ENCODE measurements at regions not wholly inside any gene's neighbourhood (a gene's known extent, or its start where the extent isn't known, plus 50 kb on each side); places are given as distances from the start of the nearest gene placed in this dataset.

DNA sequence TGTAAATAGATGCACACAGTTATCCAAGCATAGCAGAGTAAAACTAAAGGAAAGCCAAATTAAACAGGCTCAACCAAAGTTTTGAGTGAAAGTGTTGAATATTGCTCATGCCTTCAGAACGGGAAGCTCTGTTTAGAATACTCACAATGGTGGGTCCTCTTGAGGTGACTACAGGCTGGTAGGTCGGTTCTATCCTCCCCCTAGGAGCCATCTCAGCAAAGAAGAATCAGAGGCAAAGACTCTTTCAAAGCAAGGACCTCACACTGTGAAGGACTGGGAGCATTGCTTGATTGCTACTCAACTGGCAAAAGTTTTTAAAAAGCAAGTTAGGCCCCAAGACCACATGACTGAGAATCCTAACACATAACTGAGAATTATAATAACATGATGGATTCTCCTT, 88.4 kb upstream of the JAG1 start:
- Histone ChIP-seq H4K20me1 (ENCODE audit: insufficient read depth, low read length) (no peaks in the 10 kb centered on the region), H2AFZ (ENCODE audit: low read length) (no peak overlapping the region)
- FAIRE-seq, result no peak
- no peak for TF ChIP-seq ZNF652 (CRISPR knock-in tag; IDR thresholded peaks at IDR 0.05; ENCODE audit: borderline replicate concordance, low read depth)
- TF ChIP-seq ZNF776 (CRISPR knock-in tag; IDR thresholded peaks at IDR 0.05), result no peak
- no peak for TF ChIP-seq ZNF260 (CRISPR knock-in tag; IDR thresholded peaks at IDR 0.05; ENCODE audit: borderline replicate concordance, low read depth)
- TF ChIP-seq, protein P1, sequence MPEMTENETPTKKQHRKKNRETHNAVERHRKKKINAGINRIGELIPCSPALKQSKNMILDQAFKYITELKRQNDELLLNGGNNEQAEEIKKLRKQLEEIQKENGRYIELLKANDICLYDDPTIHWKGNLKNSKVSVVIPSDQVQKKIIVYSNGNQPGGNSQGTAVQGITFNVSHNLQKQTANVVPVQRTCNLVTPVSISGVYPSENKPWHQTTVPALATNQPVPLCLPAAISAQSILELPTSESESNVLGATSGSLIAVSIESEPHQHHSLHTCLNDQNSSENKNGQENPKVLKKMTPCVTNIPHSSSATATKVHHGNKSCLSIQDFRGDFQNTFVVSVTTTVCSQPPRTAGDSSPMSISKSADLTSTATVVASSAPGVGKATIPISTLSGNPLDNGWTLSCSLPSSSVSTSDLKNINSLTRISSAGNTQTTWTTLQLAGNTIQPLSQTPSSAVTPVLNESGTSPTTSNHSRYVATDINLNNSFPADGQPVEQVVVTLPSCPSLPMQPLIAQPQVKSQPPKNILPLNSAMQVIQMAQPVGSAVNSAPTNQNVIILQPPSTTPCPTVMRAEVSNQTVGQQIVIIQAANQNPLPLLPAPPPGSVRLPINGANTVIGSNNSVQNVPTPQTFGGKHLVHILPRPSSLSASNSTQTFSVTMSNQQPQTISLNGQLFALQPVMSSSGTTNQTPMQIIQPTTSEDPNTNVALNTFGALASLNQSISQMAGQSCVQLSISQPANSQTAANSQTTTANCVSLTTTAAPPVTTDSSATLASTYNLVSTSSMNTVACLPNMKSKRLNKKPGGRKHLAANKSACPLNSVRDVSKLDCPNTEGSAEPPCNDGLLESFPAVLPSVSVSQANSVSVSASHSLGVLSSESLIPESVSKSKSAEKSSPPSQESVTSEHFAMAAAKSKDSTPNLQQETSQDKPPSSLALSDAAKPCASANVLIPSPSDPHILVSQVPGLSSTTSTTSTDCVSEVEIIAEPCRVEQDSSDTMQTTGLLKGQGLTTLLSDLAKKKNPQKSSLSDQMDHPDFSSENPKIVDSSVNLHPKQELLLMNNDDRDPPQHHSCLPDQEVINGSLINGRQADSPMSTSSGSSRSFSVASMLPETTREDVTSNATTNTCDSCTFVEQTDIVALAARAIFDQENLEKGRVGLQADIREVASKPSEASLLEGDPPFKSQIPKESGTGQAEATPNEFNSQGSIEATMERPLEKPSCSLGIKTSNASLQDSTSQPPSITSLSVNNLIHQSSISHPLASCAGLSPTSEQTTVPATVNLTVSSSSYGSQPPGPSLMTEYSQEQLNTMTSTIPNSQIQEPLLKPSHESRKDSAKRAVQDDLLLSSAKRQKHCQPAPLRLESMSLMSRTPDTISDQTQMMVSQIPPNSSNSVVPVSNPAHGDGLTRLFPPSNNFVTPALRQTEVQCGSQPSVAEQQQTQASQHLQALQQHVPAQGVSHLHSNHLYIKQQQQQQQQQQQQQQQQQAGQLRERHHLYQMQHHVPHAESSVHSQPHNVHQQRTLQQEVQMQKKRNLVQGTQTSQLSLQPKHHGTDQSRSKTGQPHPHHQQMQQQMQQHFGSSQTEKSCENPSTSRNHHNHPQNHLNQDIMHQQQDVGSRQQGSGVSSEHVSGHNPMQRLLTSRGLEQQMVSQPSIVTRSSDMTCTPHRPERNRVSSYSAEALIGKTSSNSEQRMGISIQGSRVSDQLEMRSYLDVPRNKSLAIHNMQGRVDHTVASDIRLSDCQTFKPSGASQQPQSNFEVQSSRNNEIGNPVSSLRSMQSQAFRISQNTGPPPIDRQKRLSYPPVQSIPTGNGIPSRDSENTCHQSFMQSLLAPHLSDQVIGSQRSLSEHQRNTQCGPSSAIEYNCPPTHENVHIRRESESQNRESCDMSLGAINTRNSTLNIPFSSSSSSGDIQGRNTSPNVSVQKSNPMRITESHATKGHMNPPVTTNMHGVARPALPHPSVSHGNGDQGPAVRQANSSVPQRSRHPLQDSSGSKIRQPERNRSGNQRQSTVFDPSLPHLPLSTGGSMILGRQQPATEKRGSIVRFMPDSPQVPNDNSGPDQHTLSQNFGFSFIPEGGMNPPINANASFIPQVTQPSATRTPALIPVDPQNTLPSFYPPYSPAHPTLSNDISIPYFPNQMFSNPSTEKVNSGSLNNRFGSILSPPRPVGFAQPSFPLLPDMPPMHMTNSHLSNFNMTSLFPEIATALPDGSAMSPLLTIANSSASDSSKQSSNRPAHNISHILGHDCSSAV (CRISPR knock-in tag; IDR thresholded peaks at IDR 0.05; ENCODE audit: borderline replicate concordance), result no peak
- TF ChIP-seq, protein P2, sequence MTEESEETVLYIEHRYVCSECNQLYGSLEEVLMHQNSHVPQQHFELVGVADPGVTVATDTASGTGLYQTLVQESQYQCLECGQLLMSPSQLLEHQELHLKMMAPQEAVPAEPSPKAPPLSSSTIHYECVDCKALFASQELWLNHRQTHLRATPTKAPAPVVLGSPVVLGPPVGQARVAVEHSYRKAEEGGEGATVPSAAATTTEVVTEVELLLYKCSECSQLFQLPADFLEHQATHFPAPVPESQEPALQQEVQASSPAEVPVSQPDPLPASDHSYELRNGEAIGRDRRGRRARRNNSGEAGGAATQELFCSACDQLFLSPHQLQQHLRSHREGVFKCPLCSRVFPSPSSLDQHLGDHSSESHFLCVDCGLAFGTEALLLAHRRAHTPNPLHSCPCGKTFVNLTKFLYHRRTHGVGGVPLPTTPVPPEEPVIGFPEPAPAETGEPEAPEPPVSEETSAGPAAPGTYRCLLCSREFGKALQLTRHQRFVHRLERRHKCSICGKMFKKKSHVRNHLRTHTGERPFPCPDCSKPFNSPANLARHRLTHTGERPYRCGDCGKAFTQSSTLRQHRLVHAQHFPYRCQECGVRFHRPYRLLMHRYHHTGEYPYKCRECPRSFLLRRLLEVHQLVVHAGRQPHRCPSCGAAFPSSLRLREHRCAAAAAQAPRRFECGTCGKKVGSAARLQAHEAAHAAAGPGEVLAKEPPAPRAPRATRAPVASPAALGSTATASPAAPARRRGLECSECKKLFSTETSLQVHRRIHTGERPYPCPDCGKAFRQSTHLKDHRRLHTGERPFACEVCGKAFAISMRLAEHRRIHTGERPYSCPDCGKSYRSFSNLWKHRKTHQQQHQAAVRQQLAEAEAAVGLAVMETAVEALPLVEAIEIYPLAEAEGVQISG (CRISPR knock-in tag; IDR thresholded peaks at IDR 0.05), result no peak
- TF ChIP-seq, protein P3, sequence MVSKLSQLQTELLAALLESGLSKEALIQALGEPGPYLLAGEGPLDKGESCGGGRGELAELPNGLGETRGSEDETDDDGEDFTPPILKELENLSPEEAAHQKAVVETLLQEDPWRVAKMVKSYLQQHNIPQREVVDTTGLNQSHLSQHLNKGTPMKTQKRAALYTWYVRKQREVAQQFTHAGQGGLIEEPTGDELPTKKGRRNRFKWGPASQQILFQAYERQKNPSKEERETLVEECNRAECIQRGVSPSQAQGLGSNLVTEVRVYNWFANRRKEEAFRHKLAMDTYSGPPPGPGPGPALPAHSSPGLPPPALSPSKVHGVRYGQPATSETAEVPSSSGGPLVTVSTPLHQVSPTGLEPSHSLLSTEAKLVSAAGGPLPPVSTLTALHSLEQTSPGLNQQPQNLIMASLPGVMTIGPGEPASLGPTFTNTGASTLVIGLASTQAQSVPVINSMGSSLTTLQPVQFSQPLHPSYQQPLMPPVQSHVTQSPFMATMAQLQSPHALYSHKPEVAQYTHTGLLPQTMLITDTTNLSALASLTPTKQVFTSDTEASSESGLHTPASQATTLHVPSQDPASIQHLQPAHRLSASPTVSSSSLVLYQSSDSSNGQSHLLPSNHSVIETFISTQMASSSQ (IDR thresholded peaks at IDR 0.05; ENCODE audit: low read depth), result no peak
- TF ChIP-seq, protein P3 (CRISPR knock-in tag; IDR thresholded peaks at IDR 0.05; ENCODE audit: borderline replicate concordance), result no peak
- no peak for TF ChIP-seq ZNF264 (CRISPR knock-in tag; IDR thresholded peaks at IDR 0.05)
- TF ChIP-seq ZNF724P (CRISPR knock-in tag; IDR thresholded peaks at IDR 0.05; ENCODE audit: borderline replicate concordance), result no peak
- TF ChIP-seq AGO1 (IDR thresholded peaks at IDR 0.05; ENCODE audit: low read depth, low read length, poor library complexity, severe bottlenecking), result no peak

More for the DNA sequence above, 88.4 kb upstream of the JAG1 start:
- H3K27me3 ChIP-seq (ENCODE audit: control insufficient read depth in 1 of 2, insufficient read depth in 2 of 2, low read length in 2 of 2), result 0 out of 5 replicates have a peak, but pooled peaks cover 0 to 7% of the 10 kb centered on the region in 2 experiments
- ATAC-seq (no peak), DNase-seq (ENCODE audit: low spot score) (no peak)
- no TSS peak for BruUV-seq (replicated peaks)
- POLR2A ChIA-PET, result no interaction called here
- 4% methylated on average over 2 of the region's 2 CpGs for WGBS (ENCODE audit: low lambda C conversion rate)
- H3K9ac ChIP-seq (ENCODE audit: insufficient read depth, low read depth, low read length), result no peak overlapping the region
- in situ Hi-C loops (cut with HindIII; ENCODE audit: extremely low pct_ligation_motif_present, low pct_unique_long_range_greater_than_20kb) (no loop called here), intact Hi-C loops (cut with micrococcal nuclease; ENCODE audit: unreplicated experiment) (no loop called here)
- no peak overlapping the region for H3K4me2 ChIP-seq (ENCODE audit: low read depth, low read length)
- CTCF ChIA-PET (ENCODE audit: low intra/inter-chr PET ratio, low total read pairs), result no interaction called here
- no peaks in the 10 kb centered on the region for H3K36me3 ChIP-seq (replicated peaks in 1 of 2; ENCODE audit: control insufficient read depth in 1 of 2, insufficient read depth in 2 of 2, low read length in 2 of 2)
- H3K4me3 ChIP-seq (replicated peaks in 1 of 3; ENCODE audit: insufficient read depth in 1 of 3, low read depth in 2 of 3, low read length in 3 of 3), result no peak overlapping the region
- no peak overlapping the region for H3K27ac ChIP-seq (ENCODE audit: extremely low read length, insufficient read depth, low read length)
- H3K4me1 ChIP-seq (ENCODE audit: insufficient read depth, low read length), result peaks cover 9% of the 10 kb centered on the region
- H3K9me3 ChIP-seq (ENCODE audit: low read length), result no peaks in the 10 kb centered on the region
- no peaks in the 10 kb centered on the region for H3K79me2 ChIP-seq (ENCODE audit: insufficient read depth, low read length)
